ENCODE measurements at regions not wholly inside any gene's neighbourhood (a gene's known extent, or its start where the extent isn't known, plus 50 kb on each side); places are given as distances from the start of the nearest gene placed in this dataset.

DNA sequence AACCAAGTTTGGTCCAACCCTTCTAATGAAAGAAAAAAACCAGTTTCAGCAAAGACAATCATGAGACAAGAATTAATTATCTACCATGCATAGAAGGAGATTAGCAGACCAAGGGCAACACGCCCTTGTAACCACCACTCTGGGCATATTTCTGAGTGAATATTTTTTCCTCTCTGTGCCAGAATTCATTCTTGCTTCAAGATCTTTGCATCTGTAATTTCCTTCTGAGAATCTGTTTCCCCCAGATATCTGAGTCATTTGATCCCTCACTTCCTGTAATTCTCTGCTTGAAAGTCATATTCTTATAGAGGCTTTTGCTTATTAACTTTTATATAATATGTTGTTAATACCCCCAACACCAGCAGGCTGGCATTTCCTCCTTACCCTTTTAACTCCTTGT, 243.7 kb downstream of the SLC16A7 start:
- DNase-seq = no peak

DNA sequence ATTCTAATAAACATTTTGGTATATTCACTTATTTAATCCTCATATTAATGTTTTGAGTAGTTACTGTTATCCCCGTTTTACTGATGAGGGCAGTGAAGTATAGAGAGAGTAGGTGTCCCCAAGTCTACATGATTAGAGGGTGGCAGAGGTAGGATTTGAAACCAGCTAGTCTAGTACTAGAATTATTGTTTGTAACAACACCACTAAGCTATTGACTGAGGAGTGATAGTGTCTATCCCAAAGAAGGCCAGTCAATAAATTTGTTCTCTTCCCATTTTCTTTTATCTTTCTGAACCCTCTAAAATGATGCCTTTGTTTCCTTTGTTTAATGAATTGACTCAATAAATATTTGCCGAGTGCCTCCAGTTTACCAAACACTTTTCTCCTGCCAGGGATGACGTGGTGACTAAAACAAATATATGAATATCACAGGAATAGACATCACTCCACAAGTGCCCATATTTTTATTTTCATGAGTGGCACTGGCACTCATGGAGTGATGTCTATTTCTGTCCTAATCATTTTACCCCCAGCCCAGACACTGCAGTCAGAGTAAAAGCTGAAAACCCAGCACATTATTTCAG, 247.5 kb downstream of the SLC16A7 start:
- DNase-seq = peak; percentile 2

DNA sequence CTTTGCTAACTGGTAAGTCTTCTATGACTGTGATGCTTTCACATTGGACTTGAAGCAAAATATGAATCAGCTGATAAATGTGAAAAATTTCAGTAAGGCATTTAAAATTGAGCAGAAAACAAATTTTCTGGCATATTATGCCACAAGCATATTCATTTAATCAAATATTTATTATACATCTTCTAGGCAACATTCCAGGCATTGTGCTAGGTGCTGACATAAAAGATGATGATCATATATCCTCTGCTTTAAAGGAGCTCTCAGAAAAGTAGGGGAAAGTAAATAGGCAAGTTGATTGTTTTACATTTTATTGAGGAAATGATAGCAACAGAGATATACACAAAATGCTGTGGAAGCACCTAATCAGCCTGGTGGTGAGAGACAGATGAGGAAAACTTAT, 248.9 kb downstream of the SLC16A7 start:
- DNase-seq = no peak

DNA sequence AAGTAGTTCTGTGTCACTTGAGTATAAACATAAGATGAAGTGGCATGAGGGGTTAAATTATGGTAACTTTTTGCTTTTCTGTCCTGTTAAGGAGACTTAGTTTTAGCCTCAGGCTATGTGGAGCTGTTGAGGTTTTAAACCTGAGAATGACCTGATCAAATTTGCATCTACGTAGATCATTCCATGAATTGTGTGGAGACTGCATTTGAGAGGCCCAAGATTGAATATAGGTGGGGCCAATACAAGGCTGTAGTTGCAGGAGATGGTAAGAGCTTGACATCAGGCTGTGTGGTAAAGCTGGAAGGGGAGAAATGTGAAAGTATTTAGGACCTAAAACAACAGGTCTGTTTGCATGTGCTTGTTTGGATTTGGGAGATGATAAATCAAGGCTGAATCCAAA, 249.5 kb downstream of the SLC16A7 start:
- no peak for DNase-seq

DNA sequence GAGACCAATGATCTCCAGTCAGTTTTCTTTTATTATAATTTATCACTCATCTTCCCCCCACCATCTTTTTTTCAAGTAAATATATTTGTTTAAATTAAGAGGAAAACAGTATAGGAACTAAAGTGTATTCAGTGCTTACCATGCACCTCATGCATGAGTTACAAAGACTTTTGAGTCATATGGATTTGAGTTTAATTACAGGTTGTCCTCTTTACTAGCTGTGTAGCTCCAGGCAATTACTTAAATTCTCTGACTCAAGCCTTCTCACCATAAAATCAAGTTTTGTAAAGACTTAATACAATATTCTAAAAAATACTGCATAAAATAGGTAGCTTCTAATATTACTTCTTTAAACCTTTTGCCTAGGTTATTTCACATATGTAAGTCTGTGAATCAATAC, 251.3 kb downstream of the SLC16A7 start:
- DNase-seq = no peak

DNA sequence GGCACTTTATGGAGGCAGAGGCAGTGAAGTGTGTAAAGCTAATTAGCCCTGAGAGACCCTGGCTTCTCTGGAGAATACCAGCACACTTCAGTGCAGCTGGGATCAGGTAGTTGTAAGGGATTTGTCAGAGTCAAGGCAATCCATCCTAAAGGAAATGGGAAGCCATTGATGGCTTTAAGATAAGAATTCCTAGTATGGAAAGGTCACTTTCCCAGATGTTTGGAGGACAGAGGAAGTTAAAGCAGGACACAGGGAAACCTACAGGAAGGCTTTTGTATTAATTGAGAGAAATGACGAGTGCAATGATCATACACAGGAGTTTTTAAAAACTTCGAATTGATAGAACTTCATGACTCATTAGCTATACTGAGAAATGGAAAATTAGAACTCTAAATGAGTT, 254.4 kb downstream of the SLC16A7 start:
- DNase-seq = no peak

DNA sequence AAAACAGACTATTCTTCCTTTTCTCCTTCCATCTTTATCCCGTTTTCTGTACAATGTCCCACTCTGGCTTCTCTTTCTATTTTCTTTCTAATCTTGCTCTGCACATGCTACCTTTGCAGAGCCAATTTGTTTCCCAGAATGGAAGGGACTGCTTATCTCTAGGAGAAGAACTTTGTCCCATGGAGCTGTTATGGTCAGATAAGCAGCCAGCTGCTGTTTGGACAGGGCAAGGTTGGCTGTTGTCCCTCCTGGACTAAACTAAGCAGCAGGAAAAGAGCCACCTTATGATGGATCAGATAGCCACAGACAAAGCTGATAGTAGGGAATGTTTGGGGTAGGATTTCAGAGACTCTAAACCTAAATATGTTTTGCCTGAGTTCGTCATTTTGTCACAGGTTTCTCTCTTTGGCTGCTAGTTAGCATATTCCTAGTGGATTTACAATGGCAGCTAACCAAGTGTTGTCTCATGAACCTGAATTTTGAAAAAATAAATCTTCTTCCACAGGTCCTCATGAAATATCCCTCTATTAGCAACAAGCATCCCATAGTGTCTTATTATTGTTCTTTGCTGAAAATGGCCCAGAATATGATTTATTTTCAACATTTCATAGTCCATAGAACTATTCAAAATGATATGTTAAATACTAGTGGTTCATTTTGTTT, 262.8 kb downstream of the SLC16A7 start:
- DNase-seq = no peak

DNA sequence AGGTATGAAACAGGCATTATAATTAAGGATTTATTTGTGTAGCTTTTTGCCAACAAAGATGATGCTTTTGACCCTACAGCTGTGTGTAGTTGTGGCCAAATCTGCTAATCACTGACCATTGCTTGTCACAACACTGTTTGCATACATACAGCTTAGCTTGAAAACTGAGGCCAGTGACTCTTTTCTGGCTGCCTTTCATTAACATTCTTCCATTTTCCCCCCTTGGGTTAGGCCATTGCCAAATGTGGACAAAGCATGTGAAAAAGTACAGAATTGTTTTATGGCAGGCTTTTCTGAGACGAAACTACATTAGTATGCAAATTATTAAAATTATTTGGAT, 263.3 kb downstream of the SLC16A7 start:
- DNase-seq = no peak

DNA sequence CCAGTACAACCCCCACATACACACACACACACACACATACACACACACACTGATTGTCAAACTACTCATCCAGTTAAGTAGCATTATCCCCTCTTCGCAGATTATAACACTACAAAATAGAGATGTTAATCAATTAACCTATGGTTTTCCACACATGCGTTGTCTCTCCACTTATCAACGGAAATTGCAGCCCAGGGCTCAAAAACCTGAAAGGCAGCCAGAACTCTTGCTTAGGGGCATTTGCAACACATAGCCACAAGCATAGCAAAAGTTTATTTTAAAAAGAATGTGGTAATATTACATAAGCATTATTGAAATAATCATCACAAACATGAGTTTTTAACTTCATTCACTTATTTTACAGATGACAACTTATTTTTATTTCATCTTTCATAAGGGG, 265.8 kb downstream of the SLC16A7 start:
- DNase-seq = no peak

DNA sequence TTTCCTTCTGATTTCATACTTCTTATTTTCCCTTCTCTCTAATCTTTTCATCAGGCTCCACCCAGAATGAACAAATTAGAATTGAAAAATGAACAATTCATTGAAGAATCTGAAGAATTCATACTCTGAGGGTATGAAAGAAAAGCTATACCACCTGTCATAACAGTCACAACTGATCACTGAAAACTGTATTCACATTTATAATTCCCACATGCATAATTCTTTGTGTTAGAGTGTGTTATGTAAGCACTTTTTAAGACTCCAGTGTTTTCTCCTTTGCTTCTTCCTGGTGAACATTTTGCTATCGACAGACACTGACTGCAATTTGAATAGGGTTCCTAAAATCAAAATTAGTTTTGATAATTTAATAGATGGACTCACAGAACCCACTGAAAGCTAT, 271.2 kb downstream of the SLC16A7 start:
- DNase-seq = no peak

DNA sequence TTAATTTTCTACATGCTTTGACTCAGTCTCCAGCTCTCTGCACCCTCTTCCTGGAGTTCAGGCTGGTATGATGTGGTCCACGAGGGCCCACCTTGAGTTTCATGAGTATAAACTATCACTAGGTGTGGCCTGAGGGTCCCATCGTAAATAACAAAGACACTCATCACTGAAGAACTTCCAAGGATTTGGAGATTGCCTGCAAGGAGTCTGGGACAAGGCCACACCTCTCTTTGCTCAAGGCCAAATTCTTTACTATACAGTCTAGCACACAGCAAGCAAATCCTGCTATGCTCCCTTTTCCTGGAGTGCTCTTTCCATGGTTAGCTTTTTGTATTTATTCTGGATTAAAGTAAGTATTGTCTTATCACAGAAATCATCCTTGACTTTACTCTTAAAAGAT, 271.9 kb downstream of the SLC16A7 start:
- DNase-seq = no peak

DNA sequence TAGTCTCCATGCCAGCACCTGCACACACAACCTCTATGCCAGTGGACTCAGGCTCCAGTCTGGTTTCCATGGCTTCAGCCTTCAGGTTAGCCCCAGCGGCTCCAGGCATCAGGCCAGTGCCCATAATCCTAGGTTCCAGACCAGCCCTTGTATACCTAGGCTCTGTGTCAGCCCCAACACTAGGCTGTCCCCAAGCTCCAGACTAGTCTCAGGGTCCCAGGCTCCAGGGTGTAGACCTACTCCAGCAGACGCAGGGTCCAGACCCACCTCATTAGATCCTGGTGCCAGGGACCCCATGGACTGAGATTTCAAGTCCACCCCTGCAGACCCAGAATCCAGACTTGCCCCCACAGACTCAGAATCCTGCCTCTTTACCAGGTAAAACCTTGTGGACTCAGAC, 275.9 kb downstream of the SLC16A7 start:
- DNase-seq = no peak

DNA sequence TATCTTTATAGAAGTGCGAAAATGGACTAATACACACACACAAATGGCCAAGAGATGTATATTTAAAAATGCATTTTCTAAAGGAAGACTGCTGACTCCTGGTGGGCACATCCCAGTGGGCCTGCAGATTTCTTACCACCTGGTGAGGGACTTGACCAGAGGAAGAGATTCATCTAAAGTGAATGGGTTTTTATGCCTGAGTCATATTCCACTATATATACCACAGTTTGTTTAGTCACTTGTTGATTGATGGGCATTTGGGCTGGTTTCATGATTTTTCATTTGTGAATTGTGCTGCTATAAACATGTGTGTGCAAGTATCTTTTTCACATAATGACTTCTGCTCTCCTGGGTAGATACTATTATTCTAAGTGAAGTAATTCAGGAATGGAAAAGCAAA, 277.3 kb downstream of the SLC16A7 start:
- no peak for DNase-seq

DNA sequence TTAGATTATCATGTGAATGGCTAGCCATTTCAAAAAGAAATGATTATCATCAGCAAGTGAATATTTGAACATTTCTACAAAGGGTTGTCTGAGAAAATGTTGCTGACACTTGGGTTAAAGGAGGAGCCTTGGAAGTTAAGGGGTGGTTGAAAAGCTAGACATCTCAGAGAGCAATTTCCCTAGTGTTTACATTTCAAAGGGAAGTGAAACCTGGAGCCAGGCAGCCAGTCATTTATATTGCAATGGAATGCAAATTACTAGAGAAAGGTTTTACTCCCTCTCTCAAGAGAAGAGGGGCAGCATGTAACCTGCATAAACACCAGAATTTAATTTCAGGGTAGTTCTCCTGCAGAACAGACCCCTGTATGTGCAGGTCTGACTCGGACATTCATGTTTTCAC, 279.0 kb downstream of the SLC16A7 start:
- DNase-seq = no peak

DNA sequence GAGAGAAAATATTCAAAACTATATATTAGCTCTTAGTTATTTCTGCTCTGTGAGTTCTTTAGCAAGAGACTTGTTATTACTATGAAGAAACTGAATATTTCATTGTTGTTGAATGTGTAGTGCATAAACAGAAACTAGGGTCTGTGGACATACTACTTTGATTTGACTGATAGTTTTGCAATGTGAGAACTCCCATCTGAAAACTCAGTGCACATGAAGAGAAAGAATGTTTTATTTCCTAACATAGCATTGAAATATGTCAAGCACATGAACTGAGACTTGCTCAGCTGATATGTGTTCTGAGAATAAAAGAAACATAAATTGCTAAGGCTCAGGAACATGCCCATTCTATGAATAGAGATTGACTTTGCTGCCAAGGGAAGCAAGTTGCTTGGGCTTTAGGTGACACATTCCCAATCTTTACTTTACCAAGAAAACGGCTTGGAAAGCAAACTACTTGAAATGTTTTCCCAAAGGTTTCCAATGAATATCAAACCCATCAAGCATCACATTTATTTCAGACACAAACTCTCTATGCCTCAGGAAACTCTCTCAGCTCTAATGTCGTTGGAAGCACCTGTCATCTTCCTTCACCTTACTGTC, 290.4 kb downstream of the SLC16A7 start:
- no peak for DNase-seq

DNA sequence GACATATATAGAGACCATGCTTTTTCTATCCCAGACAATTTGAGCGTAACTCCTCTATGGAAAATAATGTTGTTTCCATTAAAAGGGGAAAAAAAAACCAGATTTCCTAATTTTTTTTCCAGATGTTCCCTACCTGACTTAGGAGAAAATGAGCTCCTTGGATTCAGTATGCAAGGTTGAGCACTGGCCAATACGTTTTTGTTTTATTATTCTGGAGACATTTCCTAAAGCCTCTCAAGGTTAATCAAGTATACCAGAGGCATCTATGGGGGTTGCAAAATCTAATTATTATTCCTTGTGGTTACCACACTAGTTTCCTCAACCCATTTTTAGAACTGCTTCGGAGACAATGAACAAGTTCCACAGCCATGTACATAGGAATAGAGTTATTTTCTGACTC, 291.3 kb downstream of the SLC16A7 start:
- DNase-seq = no peak

DNA sequence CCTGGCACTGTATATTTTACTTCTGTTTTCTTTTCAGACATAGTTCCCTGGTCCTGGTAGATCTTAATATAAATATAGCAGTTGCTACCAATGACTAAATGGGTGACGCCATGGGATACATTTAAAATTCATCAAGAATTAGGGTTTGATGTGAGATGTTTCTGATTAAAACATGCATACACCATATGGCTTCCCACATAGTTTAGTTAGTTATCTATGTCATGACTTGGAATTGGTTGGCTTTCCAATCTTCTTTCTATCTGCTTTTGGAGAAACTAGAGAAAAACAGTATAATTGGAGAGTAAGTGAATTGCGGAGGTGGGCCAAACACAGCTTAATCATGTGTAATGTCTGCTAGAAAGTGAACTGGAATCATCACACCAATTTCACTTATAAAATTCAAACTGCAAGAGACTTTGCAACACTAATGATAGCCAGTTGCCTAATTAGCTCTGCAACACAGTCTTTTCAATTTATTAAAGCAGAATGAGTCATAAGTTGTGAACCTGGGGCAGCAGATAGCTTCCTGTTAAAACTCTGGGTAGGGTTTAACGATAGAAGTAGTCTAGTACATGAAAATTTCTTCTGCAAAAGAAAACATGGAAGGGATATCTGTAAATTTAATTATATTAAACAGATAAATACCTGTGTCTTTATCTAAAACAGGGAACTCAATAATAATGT, 295.2 kb downstream of the SLC16A7 start:
- no peak for DNase-seq

DNA sequence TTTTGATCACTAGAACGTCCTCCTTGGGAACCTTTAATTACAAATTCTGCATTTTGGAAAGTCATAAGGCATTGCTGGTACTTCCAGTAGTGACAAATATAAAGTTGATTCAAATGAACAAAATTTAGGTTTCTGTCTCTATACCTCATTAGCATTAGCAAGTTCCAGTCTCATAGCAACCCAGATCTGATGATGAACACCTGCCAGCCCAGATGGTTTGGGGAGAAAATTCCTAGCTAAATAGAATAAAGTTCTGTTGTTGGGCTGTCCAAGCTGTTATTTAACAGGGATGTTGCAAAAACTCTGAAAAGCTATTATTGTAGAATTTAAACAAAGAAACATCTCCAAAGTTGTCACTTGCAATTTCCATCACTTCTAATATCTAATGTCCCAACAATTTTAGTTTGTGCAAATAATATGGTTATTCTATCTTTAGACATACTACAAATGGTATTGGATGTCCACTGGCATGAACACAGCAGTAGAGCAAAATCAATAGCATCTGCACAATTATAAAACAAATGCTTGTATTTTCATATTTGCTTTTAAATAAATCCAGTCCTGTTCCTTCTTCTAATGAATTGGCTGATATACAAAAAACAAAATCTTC, 299.4 kb downstream of the SLC16A7 start:
- DNase-seq = no peak

DNA sequence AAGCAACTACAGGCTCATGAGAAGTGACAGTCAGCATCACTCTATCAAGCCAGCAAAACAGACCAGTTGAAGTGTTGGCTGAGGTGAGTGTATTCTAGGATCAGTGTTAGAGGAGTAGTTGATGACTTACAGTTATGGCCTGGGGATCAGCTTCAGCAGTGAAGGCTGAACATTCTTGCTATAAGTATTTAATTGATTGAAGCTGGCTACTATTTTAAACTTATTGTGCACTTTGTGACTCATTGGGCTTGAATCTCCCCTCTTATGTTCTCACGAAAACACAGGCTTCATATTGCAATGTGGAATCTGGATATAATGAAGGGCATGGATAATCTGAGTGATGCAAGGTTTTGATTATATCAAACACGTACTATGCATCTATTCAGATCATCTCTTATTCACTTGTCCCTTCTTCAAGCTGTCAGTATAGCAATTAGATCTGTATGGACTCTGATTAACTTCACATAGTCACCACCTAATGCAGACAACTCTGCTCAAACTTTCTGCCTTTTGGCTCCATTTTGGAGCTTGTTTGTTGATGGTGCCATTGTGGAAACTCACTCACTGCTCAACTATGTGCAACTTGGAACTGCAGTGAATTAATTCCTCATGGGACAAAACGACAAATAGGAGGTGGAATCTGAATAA, 309.2 kb downstream of the SLC16A7 start:
- DNase-seq = no peak

DNA sequence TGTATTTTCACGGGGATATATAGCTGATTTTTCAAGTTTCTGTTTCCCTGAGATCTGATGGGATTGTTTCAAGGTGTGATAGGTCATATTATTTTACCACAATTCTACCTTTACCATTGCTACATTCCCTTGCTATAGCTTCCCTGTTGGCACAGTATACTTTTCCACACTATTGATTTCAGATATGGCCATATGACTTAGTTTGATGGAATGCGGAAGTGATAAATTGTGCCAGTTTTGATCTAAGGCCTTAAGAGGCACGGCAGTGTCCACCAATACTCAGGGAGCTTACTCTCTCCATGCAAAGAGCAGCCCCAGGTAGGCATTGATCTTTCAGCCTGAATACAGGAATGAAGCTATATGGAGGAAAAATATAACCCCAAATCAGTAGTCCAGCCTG, 315.7 kb downstream of the SLC16A7 start:
- no peak for DNase-seq

DNA sequence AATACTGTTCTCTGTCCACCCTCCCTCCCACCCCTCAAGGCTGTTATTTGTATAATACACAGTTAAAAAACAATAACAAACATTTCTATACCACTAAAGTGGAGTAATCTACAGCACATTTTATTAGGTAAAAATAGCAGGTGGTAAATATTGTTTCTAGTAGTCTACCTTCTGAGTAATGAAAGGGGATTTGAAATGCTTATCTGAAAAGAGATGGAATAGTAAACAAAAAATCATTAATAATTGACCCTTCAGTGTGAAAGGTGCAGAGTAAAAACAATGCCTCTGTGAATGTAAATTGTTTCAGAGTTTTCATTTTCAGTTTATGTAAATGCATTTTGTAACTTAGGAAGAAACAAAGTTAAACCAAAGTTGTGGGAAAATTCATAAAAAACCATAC, 321.2 kb downstream of the SLC16A7 start:
- no peak for DNase-seq

DNA sequence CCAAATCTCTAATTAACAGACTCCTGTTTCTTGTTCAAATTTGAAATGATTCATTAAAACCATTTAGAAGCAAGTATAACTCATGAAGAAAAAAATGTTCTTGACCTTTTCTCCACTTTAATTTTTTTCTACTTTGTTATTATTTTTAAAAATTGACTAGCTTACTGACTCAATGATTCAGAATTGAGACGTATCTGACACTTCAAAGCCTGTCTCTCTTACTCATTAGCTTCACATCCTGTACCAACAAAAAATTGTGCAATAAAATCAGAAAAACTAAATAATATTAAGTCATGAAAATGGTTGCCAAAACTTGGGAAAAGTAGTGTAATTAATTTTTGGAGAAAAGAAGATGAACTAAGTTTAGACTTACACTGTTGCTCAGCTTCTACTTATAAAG, 331.2 kb downstream of the SLC16A7 start:
- DNase-seq = no peak

DNA sequence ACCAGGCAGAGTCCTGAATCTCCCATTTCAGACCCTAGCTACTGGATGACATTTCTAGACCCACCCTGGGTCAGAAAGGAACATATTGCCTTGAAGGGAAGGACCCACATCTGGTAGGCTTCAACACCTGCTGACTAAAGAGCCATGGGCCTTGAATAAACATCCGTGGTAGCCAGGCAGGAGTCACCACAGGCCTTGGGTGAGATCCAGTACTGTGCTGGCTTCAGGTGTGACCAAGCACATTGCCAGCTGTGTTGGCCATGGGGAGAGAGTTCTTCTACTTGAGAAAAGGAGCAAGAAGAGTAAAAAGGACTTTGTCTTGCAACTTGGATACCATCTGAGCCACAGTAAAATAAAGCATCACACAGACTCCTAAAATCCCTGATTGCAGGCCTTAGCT, 332.6 kb downstream of the SLC16A7 start:
- DNase-seq = no peak

DNA sequence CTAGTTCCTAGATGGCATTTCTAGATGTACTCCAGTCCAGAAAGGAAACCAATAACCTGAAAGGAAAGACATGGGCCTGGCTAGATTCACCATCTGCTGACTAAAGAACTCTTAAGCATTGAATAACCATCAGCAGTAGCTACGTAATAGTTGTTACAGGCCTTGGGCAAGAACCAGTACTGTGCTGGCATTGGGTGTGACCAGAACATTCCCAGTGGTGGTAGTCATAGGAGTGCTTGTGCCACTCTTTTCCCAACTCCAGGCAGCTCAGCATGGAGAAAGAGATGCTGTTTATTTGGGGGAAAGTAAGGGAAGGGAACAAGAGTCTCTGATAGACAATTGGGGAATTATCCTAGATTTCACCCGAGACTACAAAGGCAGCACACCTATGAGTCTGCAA, 333.3 kb downstream of the SLC16A7 start:
- DNase-seq = no peak

Measured in NCI-H1417 treated with DMSO at 0.1 percent for 48 hours (cell line).